ENCODE measurements at regions not wholly inside any gene's neighbourhood (a gene's known extent, or its start where the extent isn't known, plus 50 kb on each side); places are given as distances from the start of the nearest gene placed in this dataset.
"Not testable (repeated sequence)": the region's sequence is repeated elsewhere in the genome, so short reads cannot be mapped to it uniquely, and the experiment has no call there.

GRCh38 chrX:92230628-92231027 lies 451.5 kb downstream of the PCDH11X start:
- no peak overlapping the region for H3K4me3 ChIP-seq (ENCODE audit: low read depth, low read length)
- no peaks in the 10 kb centered on the region for H3K36me3 ChIP-seq (ENCODE audit: control insufficient read depth, insufficient read depth, low read length)
- H3K4me1 ChIP-seq (ENCODE audit: control insufficient read depth, insufficient read depth, low read length) = peaks cover 11% of the 10 kb centered on the region
- H3K9ac ChIP-seq (ENCODE audit: low read depth, low read length) = no peak overlapping the region
- no peaks in the 10 kb centered on the region for H3K9me3 ChIP-seq (ENCODE audit: control insufficient read depth, insufficient read depth, low read length)
- H3K27me3 ChIP-seq (ENCODE audit: control insufficient read depth, insufficient read depth, low read length) = no peaks in the 10 kb centered on the region

DNA sequence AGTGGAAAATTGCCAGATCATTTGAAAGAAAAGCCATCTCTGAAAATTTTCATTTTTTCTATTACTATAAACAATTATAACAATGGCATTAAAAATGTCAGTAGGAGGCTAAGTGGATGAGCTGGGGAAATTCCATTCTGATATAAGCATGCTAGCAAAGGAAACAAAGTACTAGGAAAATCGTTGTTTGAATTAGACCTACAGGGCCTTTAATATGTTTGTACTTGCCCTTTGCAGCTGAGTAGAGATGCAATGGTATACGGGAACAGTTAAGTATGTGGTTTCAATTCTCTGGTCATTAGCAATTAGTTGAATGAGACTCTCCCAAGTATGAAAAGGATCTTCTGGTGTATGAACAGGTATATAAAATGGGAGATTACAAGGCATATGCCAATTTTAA lies 452.2 kb downstream of the PCDH11X start:
- Histone ChIP-seq H3K36me3 (ENCODE audit: control insufficient read depth, insufficient read depth, low read length) (no peaks in the 10 kb centered on the region), H3K27me3 (ENCODE audit: control insufficient read depth, insufficient read depth, low read length) (no peaks in the 10 kb centered on the region), H3K9me3 (ENCODE audit: control insufficient read depth, insufficient read depth, low read length) (no peaks in the 10 kb centered on the region), H3K9ac (ENCODE audit: low read depth, low read length) (no peak overlapping the region), H3K4me3 (ENCODE audit: low read depth, low read length) (no peak overlapping the region), H3K4me1 (ENCODE audit: control insufficient read depth, insufficient read depth, low read length) (peaks cover 8% of the 10 kb centered on the region)

DNA sequence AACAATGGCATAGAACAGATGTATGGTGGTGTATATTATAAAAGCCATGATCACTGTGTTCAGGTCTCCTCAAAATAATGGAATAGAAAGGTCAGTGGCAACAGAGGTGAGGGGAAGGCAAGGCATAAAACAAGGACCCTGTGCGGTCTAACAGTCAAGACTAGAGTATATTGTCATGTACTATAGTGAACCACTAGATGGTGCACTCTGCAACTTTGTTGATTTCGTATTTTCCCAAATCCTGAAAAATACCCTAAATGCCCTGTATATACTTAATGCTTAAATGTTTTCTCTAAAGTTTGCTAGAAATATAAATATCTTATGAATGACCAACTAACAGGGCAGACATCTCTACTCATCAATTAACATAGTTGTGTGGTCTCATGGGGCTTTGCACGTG lies 453.0 kb downstream of the PCDH11X start:
- Histone ChIP-seq H3K4me1 (ENCODE audit: control insufficient read depth, insufficient read depth, low read length) (peaks cover 3% of the 10 kb centered on the region), H3K9ac (ENCODE audit: low read depth, low read length) (no peak overlapping the region), H3K9me3 (ENCODE audit: control insufficient read depth, insufficient read depth, low read length) (no peaks in the 10 kb centered on the region), H3K27me3 (ENCODE audit: control insufficient read depth, insufficient read depth, low read length) (no peaks in the 10 kb centered on the region), H3K4me3 (ENCODE audit: low read depth, low read length) (no peak overlapping the region), H3K36me3 (ENCODE audit: control insufficient read depth, insufficient read depth, low read length) (no peaks in the 10 kb centered on the region)

- no peaks in the 10 kb centered on the region for H3K27me3 ChIP-seq (ENCODE audit: control insufficient read depth, insufficient read depth, low read length)
- H3K9me3 ChIP-seq (ENCODE audit: control insufficient read depth, insufficient read depth, low read length) = no peaks in the 10 kb centered on the region
- no peak overlapping the region for H3K9ac ChIP-seq (ENCODE audit: low read depth, low read length)
- H3K4me1 ChIP-seq (ENCODE audit: control insufficient read depth, insufficient read depth, low read length) = no peaks in the 10 kb centered on the region
- H3K36me3 ChIP-seq (ENCODE audit: control insufficient read depth, insufficient read depth, low read length) = no peaks in the 10 kb centered on the region
- H3K4me3 ChIP-seq (ENCODE audit: low read depth, low read length) = no peak overlapping the region
Observed at GRCh38 chrX:92241249-92241648, 462.1 kb downstream of the PCDH11X start.

DNA sequence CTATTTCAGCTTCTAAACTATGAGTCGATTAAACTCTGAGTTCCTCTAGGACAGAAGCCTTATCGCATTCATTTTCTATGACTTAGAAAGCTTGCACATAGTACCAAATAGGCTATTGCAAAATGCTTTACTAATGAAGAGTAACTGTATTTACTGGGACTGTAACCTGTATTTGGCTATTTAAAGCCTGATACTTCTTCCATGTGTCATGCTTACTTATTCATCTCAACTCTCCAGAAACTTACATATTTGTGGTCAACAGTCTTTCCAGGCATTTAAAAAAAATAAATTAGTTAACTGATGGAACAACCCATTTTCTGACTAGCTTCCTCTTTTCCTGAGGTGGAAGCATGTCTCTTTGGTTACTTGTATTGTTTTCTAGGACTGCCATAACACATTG lies 467.9 kb downstream of the PCDH11X start:
- no peaks in the 10 kb centered on the region for H3K4me1 ChIP-seq (ENCODE audit: control insufficient read depth, insufficient read depth, low read length)
- no peak overlapping the region for H3K9ac ChIP-seq (ENCODE audit: low read depth, low read length)
- no peaks in the 10 kb centered on the region for H3K36me3 ChIP-seq (ENCODE audit: control insufficient read depth, insufficient read depth, low read length)
- H3K4me3 ChIP-seq (ENCODE audit: low read depth, low read length) = no peak overlapping the region
- H3K27me3 ChIP-seq (ENCODE audit: control insufficient read depth, insufficient read depth, low read length) = no peaks in the 10 kb centered on the region
- no peaks in the 10 kb centered on the region for H3K9me3 ChIP-seq (ENCODE audit: control insufficient read depth, insufficient read depth, low read length)

- Histone ChIP-seq H3K9ac (ENCODE audit: low read depth, low read length) (no peak overlapping the region), H3K9me3 (ENCODE audit: control insufficient read depth, insufficient read depth, low read length) (no peaks in the 10 kb centered on the region), H3K27me3 (ENCODE audit: control insufficient read depth, insufficient read depth, low read length) (no peaks in the 10 kb centered on the region), H3K36me3 (ENCODE audit: control insufficient read depth, insufficient read depth, low read length) (no peaks in the 10 kb centered on the region), H3K4me3 (ENCODE audit: low read depth, low read length) (no peak overlapping the region), H3K4me1 (ENCODE audit: control insufficient read depth, insufficient read depth, low read length) (no peaks in the 10 kb centered on the region)
Observed at GRCh38 chrX:92249125-92249524, 469.9 kb downstream of the PCDH11X start.

DNA sequence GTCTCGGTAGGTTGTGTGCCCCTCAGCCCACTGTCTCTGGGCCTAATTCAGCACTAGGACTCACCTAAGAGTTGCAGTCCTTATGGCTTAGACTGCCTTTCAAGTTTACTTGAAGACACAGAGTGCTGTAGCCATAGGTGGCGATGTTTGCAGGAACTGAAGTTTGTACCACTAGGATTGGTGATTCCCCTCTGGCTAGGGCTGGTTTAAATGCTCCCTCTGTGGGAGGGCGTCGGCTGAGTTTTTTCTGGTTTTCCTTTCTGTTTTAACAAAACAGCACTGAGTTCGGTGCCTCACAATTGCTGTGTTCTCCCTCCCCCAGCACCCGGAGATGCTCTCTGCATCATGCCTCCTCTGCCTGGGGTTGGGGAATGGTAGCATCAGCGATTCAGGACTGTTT lies 480.9 kb downstream of the PCDH11X start:
- no peaks in the 10 kb centered on the region for H3K27me3 ChIP-seq (ENCODE audit: control insufficient read depth, insufficient read depth, low read length)
- no peaks in the 10 kb centered on the region for H3K36me3 ChIP-seq (ENCODE audit: control insufficient read depth, insufficient read depth, low read length)
- H3K9me3 ChIP-seq (ENCODE audit: control insufficient read depth, insufficient read depth, low read length) = peaks cover 20% of the 10 kb centered on the region
- no peak overlapping the region for H3K4me3 ChIP-seq (ENCODE audit: low read depth, low read length)
- H3K4me1 ChIP-seq (ENCODE audit: control insufficient read depth, insufficient read depth, low read length) = peaks cover 4% of the 10 kb centered on the region
- H3K9ac ChIP-seq (ENCODE audit: low read depth, low read length) = peak overlapping the region; percentile 39

- Histone ChIP-seq H3K4me3 (ENCODE audit: low read depth, low read length) (no peak overlapping the region), H3K9me3 (ENCODE audit: control insufficient read depth, insufficient read depth, low read length) (no peaks in the 10 kb centered on the region), H3K9ac (ENCODE audit: low read depth, low read length) (peak overlapping the region; percentile 27), H3K36me3 (ENCODE audit: control insufficient read depth, insufficient read depth, low read length) (no peaks in the 10 kb centered on the region), H3K27me3 (ENCODE audit: control insufficient read depth, insufficient read depth, low read length) (no peaks in the 10 kb centered on the region), H3K4me1 (ENCODE audit: control insufficient read depth, insufficient read depth, low read length) (peaks cover 21% of the 10 kb centered on the region)
Observed at GRCh38 chrX:92270936-92271855, 492.0 kb downstream of the PCDH11X start.

GRCh38 chrX:92278556-92278955 lies 499.4 kb downstream of the PCDH11X start:
- not testable (repeated sequence) for H3K27me3 ChIP-seq (ENCODE audit: control insufficient read depth, insufficient read depth, low read length); H3K36me3 ChIP-seq (ENCODE audit: control insufficient read depth, insufficient read depth, low read length); H3K9me3 ChIP-seq (ENCODE audit: control insufficient read depth, insufficient read depth, low read length); H3K4me3 ChIP-seq (ENCODE audit: low read depth, low read length); H3K9ac ChIP-seq (ENCODE audit: low read depth, low read length); H3K4me1 ChIP-seq (ENCODE audit: control insufficient read depth, insufficient read depth, low read length)

- not testable (repeated sequence) for H3K27me3 ChIP-seq (ENCODE audit: control insufficient read depth, insufficient read depth, low read length); H3K4me3 ChIP-seq (ENCODE audit: low read depth, low read length); H3K9me3 ChIP-seq (ENCODE audit: control insufficient read depth, insufficient read depth, low read length); H3K9ac ChIP-seq (ENCODE audit: low read depth, low read length); H3K4me1 ChIP-seq (ENCODE audit: control insufficient read depth, insufficient read depth, low read length); H3K36me3 ChIP-seq (ENCODE audit: control insufficient read depth, insufficient read depth, low read length)
Observed at GRCh38 chrX:92280347-92280746, 501.2 kb downstream of the PCDH11X start.

DNA sequence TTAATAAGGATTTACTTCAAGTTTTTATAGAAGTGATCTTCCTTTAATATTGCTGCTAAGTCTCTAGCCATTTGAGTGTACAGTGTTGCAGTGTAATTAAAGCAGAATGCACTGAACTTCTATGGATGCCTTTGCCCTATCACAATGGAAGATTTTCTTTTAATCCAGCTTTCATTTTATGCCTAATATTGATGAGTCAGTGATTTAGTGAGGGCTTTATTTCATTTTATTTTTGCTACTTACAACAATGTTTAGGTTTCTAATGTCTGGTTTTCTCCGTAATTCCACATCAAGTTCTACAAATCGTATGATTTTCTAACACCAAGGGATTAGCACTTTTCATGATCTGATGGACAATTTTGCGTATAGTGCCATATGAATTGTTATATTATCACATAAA lies 504.1 kb downstream of the PCDH11X start:
- no peaks in the 10 kb centered on the region for H3K27me3 ChIP-seq (ENCODE audit: control insufficient read depth, insufficient read depth, low read length)
- no peak overlapping the region for H3K4me3 ChIP-seq (ENCODE audit: low read depth, low read length)
- H3K4me1 ChIP-seq (ENCODE audit: control insufficient read depth, insufficient read depth, low read length) = no peaks in the 10 kb centered on the region
- no peaks in the 10 kb centered on the region for H3K36me3 ChIP-seq (ENCODE audit: control insufficient read depth, insufficient read depth, low read length)
- H3K9me3 ChIP-seq (ENCODE audit: control insufficient read depth, insufficient read depth, low read length) = no peaks in the 10 kb centered on the region
- no peak overlapping the region for H3K9ac ChIP-seq (ENCODE audit: low read depth, low read length)

DNA sequence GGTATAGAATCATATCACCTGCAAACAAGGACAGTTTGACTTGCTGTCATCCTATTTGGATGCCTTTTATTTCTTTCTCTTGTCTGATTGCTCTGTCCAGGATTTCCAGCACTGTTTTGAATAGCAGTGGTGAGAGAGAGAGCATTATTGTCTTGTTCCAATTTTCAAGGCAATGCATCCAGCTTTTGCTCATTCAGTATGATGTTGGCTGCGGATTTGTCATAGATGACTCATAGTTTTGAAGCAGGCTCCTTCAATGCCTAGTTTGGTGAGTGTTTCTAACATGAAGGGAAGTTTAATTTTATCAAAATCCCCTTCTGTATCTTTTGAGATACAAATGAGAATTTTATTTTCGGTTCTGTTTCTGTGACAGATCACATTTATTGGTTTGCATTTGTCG lies 518.9 kb downstream of the PCDH11X start:
- not testable (repeated sequence) for H3K9me3 ChIP-seq (ENCODE audit: control insufficient read depth, insufficient read depth, low read length); H3K9ac ChIP-seq (ENCODE audit: low read depth, low read length); H3K36me3 ChIP-seq (ENCODE audit: control insufficient read depth, insufficient read depth, low read length); H3K4me3 ChIP-seq (ENCODE audit: low read depth, low read length); H3K4me1 ChIP-seq (ENCODE audit: control insufficient read depth, insufficient read depth, low read length); H3K27me3 ChIP-seq (ENCODE audit: control insufficient read depth, insufficient read depth, low read length)

All from iPS-15b (cell line).